B cell (primary cell): ENCODE measurements at regions not wholly inside any gene's neighbourhood (a gene's known extent, or its start where the extent isn't known, plus 50 kb on each side); places are given as distances from the start of the nearest gene placed in this dataset.
A peak's percentile ranks its signal among the peaks of the same experiment; 100 is the strongest.

Experiments used
- ATAC-seq: fragments of 200-7000 bp; cut with Tn5 transposase; one replicate; pipeline ENCODE4 v1.10.0; 2021; ENCODE audit warnings: low read depth, mild to moderate bottlenecking, moderate number of reproducible peaks, moderate library complexity
- CTCF ChIA-PET: fragments of 350-600 bp; sonication (Branson Sonifier 250); formaldehyde crosslinking; loops from one replicate; lab custom pipeline; 2021; ENCODE audit warnings: antibody characterized with exemption, inconsistent platforms; lab: Charles Lee
- POLR2A ChIA-PET: fragments of 350-600 bp; sonication (Branson Sonifier 250); formaldehyde crosslinking; loops from one replicate; lab custom pipeline; 2021; ENCODE audit warnings: antibody characterized with exemption; lab: Charles Lee
- DNase-seq: peaks from one replicate; pipeline ENCODE4 v3.0.0; 2013
- H2AFZ ChIP-seq: 2 replicates; pipeline ENCODE4 v1.6.1; 2012; ENCODE audit warnings: mild to moderate bottlenecking, low read depth, low read length; ENCODE audit not compliant: insufficient read depth, poor library complexity, severe bottlenecking
- H3K27ac ChIP-seq, 2 donors: 1 replicate in 1 of 2; 2 replicates in 1 of 2; pipeline ENCODE4 v1.5.1; 2012 to 2013; ENCODE audit warnings: low read length in 2 of 2, mild to moderate bottlenecking in 2 of 2, moderate library complexity in 1 of 2
- H3K27me3 ChIP-seq, 4 experiments: fragments of 200-600 bp in 1 of 4; sonication (generic) in 1 of 4; replicated peaks in 1 of 4; 1 replicate in 2 of 4; 2 replicates in 2 of 4; pipeline versions ENCODE4 v1.6.1 to v1.7.0; 2013 to 2016; ENCODE audit warnings: low read length in 3 of 4, mild to moderate bottlenecking in 2 of 4, mixed read lengths in 1 of 4, moderate library complexity in 1 of 4; ENCODE audit not compliant: insufficient read depth in 4 of 4, control insufficient read depth in 3 of 4; ENCODE audit errors: control extremely low read depth in 1 of 4
- H3K36me3 ChIP-seq, 2 experiments: replicated peaks in 1 of 2; 1 replicate in 1 of 2; 2 replicates in 1 of 2; pipeline versions ENCODE4 v1.6.1 to v1.7.1; 2013; ENCODE audit warnings: low read length in 1 of 2; ENCODE audit not compliant: insufficient read depth in 2 of 2, control insufficient read depth in 1 of 2; ENCODE audit errors: control extremely low read depth in 1 of 2, extremely low read depth in 1 of 2
- H3K4me1 ChIP-seq, 2 donors: fragments of 200-600 bp in 1 of 2; sonication (generic) in 1 of 2; 1 replicate in 1 of 2; 2 replicates in 1 of 2; pipeline versions ENCODE4 v1.5.1 to v1.6.1; 2013 to 2017; ENCODE audit warnings: low read length in 2 of 2; ENCODE audit not compliant: control insufficient read depth in 2 of 2, insufficient read depth in 2 of 2
- H3K4me2 ChIP-seq: replicated peaks from 2 replicates; pipeline ENCODE3; 2012; ENCODE audit warnings: mild to moderate bottlenecking, low read depth, low read length; ENCODE audit not compliant: poor library complexity, severe bottlenecking
- H3K4me3 ChIP-seq, 5 experiments: fragments of 200-600 bp in 1 of 5; sonication (generic) in 1 of 5; 1 replicate in 3 of 5; 2 replicates in 2 of 5; pipeline versions ENCODE4 v1.5.1 to v1.7.0; 2011 to 2016; ENCODE audit warnings: low read length in 4 of 5, mild to moderate bottlenecking in 4 of 5, low read depth in 2 of 5, control low read depth in 1 of 5, moderate library complexity in 1 of 5; ENCODE audit not compliant: insufficient read depth in 1 of 5; ENCODE audit errors: control extremely low read depth in 1 of 5, extremely low read depth in 1 of 5
- H3K79me2 ChIP-seq: fragments of 200-600 bp; sonication (generic); one replicate; pipeline ENCODE4 v1.6.0; 2016; ENCODE audit warnings: low read length; ENCODE audit not compliant: control insufficient read depth, insufficient read depth
- H3K9ac ChIP-seq: fragments of 200-600 bp; sonication (generic); 2 replicates; pipeline ENCODE4 v1.6.1; 2017; ENCODE audit warnings: mild to moderate bottlenecking, low read length, moderate library complexity
- H3K9me3 ChIP-seq, 3 donors: one replicate each; pipeline versions ENCODE4 v1.6.1 to v1.7.1; 2013; ENCODE audit warnings: low read length in 2 of 3; ENCODE audit not compliant: control insufficient read depth in 2 of 3, insufficient read depth in 1 of 3; ENCODE audit errors: control extremely low read depth in 1 of 3
- H4K20me1 ChIP-seq: 2 replicates; pipeline ENCODE4 v1.6.0; 2012; ENCODE audit warnings: mild to moderate bottlenecking, low read length; ENCODE audit not compliant: insufficient read depth, control insufficient read depth, poor library complexity, severe bottlenecking
- H3K27ac Mint-ChIP-seq: one replicate; pipeline ENCODE4 v1.8.0; 2021; ENCODE audit warnings: mixed read lengths
- H3K27me3 Mint-ChIP-seq: one replicate; pipeline ENCODE4 v1.8.0; 2021; ENCODE audit warnings: mixed read lengths
- H3K4me1 Mint-ChIP-seq: one replicate; pipeline ENCODE4 v1.8.0; 2021; ENCODE audit warnings: mixed read lengths
- H3K4me3 Mint-ChIP-seq: one replicate; pipeline ENCODE4 v1.8.0; 2021; ENCODE audit warnings: mixed read lengths
- H3K9me3 Mint-ChIP-seq: one replicate; pipeline ENCODE4 v1.8.0; 2022; ENCODE audit warnings: mixed read lengths; ENCODE audit not compliant: insufficient read depth
- EZH2 ChIP-seq: IDR thresholded peaks from 2 replicates; pipeline ENCODE4 v1.6.1; 2012; ENCODE audit warnings: borderline replicate concordance, low read depth, mild to moderate bottlenecking, moderate library complexity, low read length; ENCODE audit not compliant: insufficient read depth, poor library complexity, severe bottlenecking
- WGBS: methylation state at CpG from one replicate; pipeline ENCODE4 v1.1.5; 2013; ENCODE audit warnings: missing lambda C conversion rate; ENCODE audit not compliant: insufficient coverage; 5-methylcytosine and 5-hydroxymethylcytosine counted together
- intact Hi-C: fragments of 100-400 bp; cut with micrococcal nuclease; formaldehyde crosslinking; loops from one replicate; pipeline ENCODE4 v1.10.0; 2022
- TF ChIP-seq, protein P1 (sequence below): fragments of 200-600 bp; IDR thresholded peaks from one replicate; pipeline ENCODE4 v1.8.0; 2022; ENCODE audit warnings: antibody characterized with exemption, mild to moderate bottlenecking

DNA sequence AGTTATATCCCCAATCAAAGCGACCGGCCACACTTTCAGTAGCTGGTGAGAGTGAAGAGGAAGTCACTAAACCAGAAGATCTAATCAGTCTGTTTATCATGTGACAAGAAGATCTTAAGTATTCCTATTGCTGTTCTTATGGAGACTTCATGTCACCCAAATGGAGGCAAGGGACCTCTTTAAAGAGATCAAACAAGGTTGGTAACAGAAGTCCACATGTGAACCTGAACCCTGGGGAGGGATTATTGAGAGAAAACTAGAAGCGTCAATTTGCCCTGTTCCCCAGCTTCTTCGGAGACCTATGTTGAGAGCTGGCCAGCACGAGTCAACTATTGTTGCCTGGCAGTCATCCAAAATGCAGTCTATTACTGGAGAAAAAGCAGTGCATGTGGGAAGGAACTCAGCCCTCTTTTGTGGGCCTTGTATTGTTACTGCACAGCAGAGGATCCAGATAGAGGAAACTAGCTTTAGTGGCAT, 76.9 kb upstream of the CTSC start:
- intact Hi-C loops, result no loop called here
- peaks cover 4% of the 10 kb centered on the region for H3K27me3 Mint-ChIP-seq
- Histone ChIP-seq H3K27me3 (no peaks in the 10 kb centered on the region), H3K27ac (no peak overlapping the region), H3K4me2 (peak overlapping the region; percentile 3), H3K4me1 (peaks cover 4% of the 10 kb centered on the region in 2 donors), H4K20me1 (no peaks in the 10 kb centered on the region), H3K36me3 (no peaks in the 10 kb centered on the region), H3K4me3 (no peak overlapping the region), H3K9me3 (no peaks in the 10 kb centered on the region), H3K79me2 (no peaks in the 10 kb centered on the region), H2AFZ (no peak overlapping the region), H3K9ac (no peak overlapping the region)
- H3K9me3 Mint-ChIP-seq, result peaks cover 2% of the 10 kb centered on the region
- WGBS, result 31% methylated on average over 3 of the region's 5 CpGs
- H3K4me3 Mint-ChIP-seq, result no peak overlapping the region
- ChIA-PET CTCF (no interaction called here), POLR2A (no interaction called here)
- no peak overlapping the region for H3K27ac Mint-ChIP-seq
- TF ChIP-seq, protein P1, sequence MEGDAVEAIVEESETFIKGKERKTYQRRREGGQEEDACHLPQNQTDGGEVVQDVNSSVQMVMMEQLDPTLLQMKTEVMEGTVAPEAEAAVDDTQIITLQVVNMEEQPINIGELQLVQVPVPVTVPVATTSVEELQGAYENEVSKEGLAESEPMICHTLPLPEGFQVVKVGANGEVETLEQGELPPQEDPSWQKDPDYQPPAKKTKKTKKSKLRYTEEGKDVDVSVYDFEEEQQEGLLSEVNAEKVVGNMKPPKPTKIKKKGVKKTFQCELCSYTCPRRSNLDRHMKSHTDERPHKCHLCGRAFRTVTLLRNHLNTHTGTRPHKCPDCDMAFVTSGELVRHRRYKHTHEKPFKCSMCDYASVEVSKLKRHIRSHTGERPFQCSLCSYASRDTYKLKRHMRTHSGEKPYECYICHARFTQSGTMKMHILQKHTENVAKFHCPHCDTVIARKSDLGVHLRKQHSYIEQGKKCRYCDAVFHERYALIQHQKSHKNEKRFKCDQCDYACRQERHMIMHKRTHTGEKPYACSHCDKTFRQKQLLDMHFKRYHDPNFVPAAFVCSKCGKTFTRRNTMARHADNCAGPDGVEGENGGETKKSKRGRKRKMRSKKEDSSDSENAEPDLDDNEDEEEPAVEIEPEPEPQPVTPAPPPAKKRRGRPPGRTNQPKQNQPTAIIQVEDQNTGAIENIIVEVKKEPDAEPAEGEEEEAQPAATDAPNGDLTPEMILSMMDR, result no peak
- no peak for TF ChIP-seq EZH2
- peaks cover 11% of the 10 kb centered on the region for H3K4me1 Mint-ChIP-seq
- no peak for DNase-seq
- ATAC-seq, result no peak

DNA sequence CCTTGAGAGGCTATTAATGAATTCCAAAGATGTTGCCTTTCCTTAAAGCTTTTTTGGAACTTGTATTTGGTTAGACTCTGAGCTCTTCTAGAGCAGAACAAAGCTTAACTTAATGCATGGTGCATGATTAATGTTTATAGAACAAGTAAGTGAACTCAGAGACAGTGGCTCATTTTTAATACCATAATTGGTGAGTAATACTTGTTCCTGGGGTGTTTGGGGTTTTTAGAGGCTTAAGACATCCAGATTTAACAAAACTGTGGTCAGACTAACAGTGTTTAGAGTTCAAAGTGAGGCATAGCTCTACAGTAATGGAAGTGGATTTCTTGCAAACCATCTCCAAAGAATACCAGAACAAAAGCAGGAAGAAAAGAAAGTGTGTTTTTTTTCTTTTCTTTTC, 73.7 kb upstream of the CTSC start:
- no peaks in the 10 kb centered on the region for H3K9me3 ChIP-seq
- peaks cover 2% of the 10 kb centered on the region for H3K9me3 Mint-ChIP-seq
- H3K4me1 ChIP-seq, result peaks cover 4% of the 10 kb centered on the region in 2 donors
- no peak overlapping the region for H3K27ac Mint-ChIP-seq
- CTCF ChIA-PET, result no interaction called here
- peaks cover 4% of the 10 kb centered on the region for H3K27me3 Mint-ChIP-seq
- H3K9ac ChIP-seq, result no peak overlapping the region
- H2AFZ ChIP-seq, result no peak overlapping the region
- POLR2A ChIA-PET, result no interaction called here
- intact Hi-C loops, result no loop called here
- no peak overlapping the region for H3K4me3 Mint-ChIP-seq
- H3K27ac ChIP-seq, result no peak overlapping the region
- H3K4me3 ChIP-seq, result no peak overlapping the region
- ATAC-seq (no peak), DNase-seq (no peak)
- H3K79me2 ChIP-seq, result no peaks in the 10 kb centered on the region
- no peak overlapping the region for H3K4me2 ChIP-seq
- no peak for TF ChIP-seq EZH2
- H3K27me3 ChIP-seq, result no peaks in the 10 kb centered on the region
- no peaks in the 10 kb centered on the region for H3K36me3 ChIP-seq
- peaks cover 11% of the 10 kb centered on the region for H3K4me1 Mint-ChIP-seq
- H4K20me1 ChIP-seq, result no peaks in the 10 kb centered on the region
